H9 (cell line): ENCODE measurements at regions not wholly inside any gene's neighbourhood (a gene's known extent, or its start where the extent isn't known, plus 50 kb on each side); places are given as distances from the start of the nearest gene placed in this dataset.

ENCODE experiments used
- DNase-seq: peaks from one replicate; pipeline ENCODE4 v3.0.0-alpha.2; 2017
- H2AFZ ChIP-seq: one replicate; pipeline ENCODE4 v1.6.1; 2013; ENCODE audit warnings: mild to moderate bottlenecking, low read length, control low read depth, moderate library complexity
- H2AK5ac ChIP-seq: 2 replicates; pipeline ENCODE4 v1.6.1; 2013; ENCODE audit warnings: low read length, control low read depth, mixed read lengths; ENCODE audit not compliant: insufficient read length
- H2BK120ac ChIP-seq: one replicate; pipeline ENCODE4 v1.6.1; 2013; ENCODE audit warnings: low read depth, mild to moderate bottlenecking, low read length, control low read depth, inconsistent platforms; ENCODE audit not compliant: poor library complexity, severe bottlenecking
- H2BK12ac ChIP-seq: 2 replicates; pipeline ENCODE4 v1.6.1; 2013; ENCODE audit warnings: low read length, control low read depth, mixed read lengths, low read depth; ENCODE audit not compliant: insufficient read length
- H2BK15ac ChIP-seq: 2 replicates; pipeline ENCODE4 v1.6.1; 2013; ENCODE audit warnings: low read depth, low read length, control low read depth
- H2BK20ac ChIP-seq: one replicate; pipeline ENCODE4 v1.6.1; 2013; ENCODE audit warnings: low read depth, mild to moderate bottlenecking, low read length, control low read depth, inconsistent platforms; ENCODE audit not compliant: poor library complexity, severe bottlenecking
- H2BK5ac ChIP-seq: 2 replicates; pipeline ENCODE4 v1.6.1; 2013; ENCODE audit warnings: low read length, control low read depth, mixed read lengths; ENCODE audit not compliant: insufficient read length
- H3K14ac ChIP-seq: 2 replicates; pipeline ENCODE4 v1.6.1; 2013; ENCODE audit warnings: low read length, control low read depth; ENCODE audit not compliant: insufficient read depth
- H3K18ac ChIP-seq: 2 replicates; pipeline ENCODE4 v1.6.1; 2013; ENCODE audit warnings: low read depth, mild to moderate bottlenecking, mixed read lengths, low read length, control low read depth; ENCODE audit not compliant: insufficient read length
- H3K23ac ChIP-seq: 2 replicates; pipeline ENCODE4 v1.6.1; 2013; ENCODE audit warnings: low read length, control low read depth, mixed read lengths, low read depth; ENCODE audit not compliant: insufficient read length
- H3K23me2 ChIP-seq: 2 replicates; pipeline ENCODE4 v1.6.1; 2013; ENCODE audit warnings: low read depth, mild to moderate bottlenecking, mixed read lengths, low read length, control low read depth; ENCODE audit not compliant: insufficient read length, poor library complexity, severe bottlenecking
- H3K27ac ChIP-seq: 2 replicates; pipeline ENCODE4 v1.5.1; 2013; ENCODE audit warnings: low read length, control low read depth, mixed read lengths, low read depth; ENCODE audit not compliant: insufficient read length
- H3K27me3 ChIP-seq: 2 replicates; pipeline ENCODE4 v1.6.1; 2013; ENCODE audit warnings: low read length, control low read depth, inconsistent platforms; ENCODE audit not compliant: insufficient read depth
- H3K4ac ChIP-seq: 2 replicates; pipeline ENCODE4 v1.6.1; 2013; ENCODE audit warnings: low read depth, mild to moderate bottlenecking, control low read depth, inconsistent platforms, low read length, moderate library complexity
- H3K4me1 ChIP-seq: 2 replicates; pipeline ENCODE4 v1.6.1; 2013; ENCODE audit warnings: low read length, control low read depth, inconsistent platforms; ENCODE audit not compliant: insufficient read depth
- H3K4me2 ChIP-seq: 2 replicates; pipeline ENCODE4 v1.6.1; 2013; ENCODE audit warnings: low read length, control low read depth, mixed read lengths; ENCODE audit not compliant: insufficient read length, insufficient read depth
- H3K56ac ChIP-seq: 2 replicates; pipeline ENCODE4 v1.6.1; 2013; ENCODE audit warnings: low read depth, mild to moderate bottlenecking, mixed read lengths, low read length, control low read depth; ENCODE audit not compliant: insufficient read length
- H3K79me1 ChIP-seq: 2 replicates; pipeline ENCODE4 v1.6.1; 2013; ENCODE audit warnings: low read depth, mild to moderate bottlenecking, moderate library complexity, low read length, control low read depth, inconsistent platforms; ENCODE audit not compliant: insufficient read depth, poor library complexity, severe bottlenecking
- H3K79me2 ChIP-seq: 2 replicates; pipeline ENCODE4 v1.6.1; 2013; ENCODE audit warnings: low read length, control low read depth, inconsistent platforms; ENCODE audit not compliant: insufficient read depth
- H3K9ac ChIP-seq: 2 replicates; pipeline ENCODE4 v1.6.1; 2013; ENCODE audit warnings: low read length, control low read depth, mixed read lengths; ENCODE audit not compliant: insufficient read length; ENCODE audit errors: extremely low read depth
- H3K9me3 ChIP-seq: one replicate; pipeline ENCODE4 v1.6.1; 2013; ENCODE audit warnings: low read depth, low read length, inconsistent platforms; ENCODE audit not compliant: control insufficient read depth
- H3T11ph ChIP-seq: one replicate; pipeline ENCODE4 v1.6.1; 2013; ENCODE audit warnings: mild to moderate bottlenecking, low read length, control low read depth, inconsistent platforms
- H4K20me1 ChIP-seq: one replicate; pipeline ENCODE4 v1.6.1; 2013; ENCODE audit not compliant: control insufficient read depth, insufficient read length, insufficient read depth
- H4K5ac ChIP-seq: 2 replicates; pipeline ENCODE4 v1.6.1; 2013; ENCODE audit warnings: low read depth, mild to moderate bottlenecking, mixed read lengths, low read length, control low read depth; ENCODE audit not compliant: insufficient read length
- H4K8ac ChIP-seq: replicated peaks from 2 replicates; pipeline ENCODE4 v1.6.1; 2013; ENCODE audit warnings: low read length, control low read depth, mixed read lengths, low read depth; ENCODE audit not compliant: insufficient read length
- H4K91ac ChIP-seq: 2 replicates; pipeline ENCODE4 v1.6.1; 2013; ENCODE audit warnings: low read depth, mild to moderate bottlenecking, moderate library complexity, mixed read lengths, low read length, control low read depth; ENCODE audit not compliant: insufficient read length
- H3K27ac Mint-ChIP-seq, 3 experiments: 2 replicates in 2 of 3; 3 replicates in 1 of 3; pipeline ENCODE4 v1.8.0; 2020 to 2021; ENCODE audit warnings: mixed read lengths in 3 of 3, mild to moderate bottlenecking in 1 of 3, moderate library complexity in 1 of 3
- H3K27me3 Mint-ChIP-seq: 2 replicates; pipeline ENCODE4 v1.8.0; 2021; ENCODE audit warnings: low read depth, mild to moderate bottlenecking, moderate library complexity, mixed read lengths
- H3K36me3 Mint-ChIP-seq, 3 experiments: 2 replicates in 2 of 3; 3 replicates in 1 of 3; pipeline ENCODE4 v1.8.0; 2020 to 2021; ENCODE audit warnings: low read depth in 3 of 3, mixed read lengths in 3 of 3; ENCODE audit not compliant: insufficient read depth in 1 of 3
- H3K4me1 Mint-ChIP-seq, 2 experiments: 2 replicates each; pipeline ENCODE4 v1.8.0; 2020; ENCODE audit warnings: mixed read lengths in 2 of 2
- H3K4me3 Mint-ChIP-seq, 2 experiments: 2 replicates in 1 of 2; 3 replicates in 1 of 2; pipeline ENCODE4 v1.8.0; 2020 to 2021; ENCODE audit warnings: mild to moderate bottlenecking in 2 of 2, mixed read lengths in 2 of 2, moderate library complexity in 1 of 2
- H3K9me3 Mint-ChIP-seq, 2 experiments: 2 replicates in 1 of 2; 3 replicates in 1 of 2; pipeline ENCODE4 v1.8.0; 2020; ENCODE audit warnings: mild to moderate bottlenecking in 2 of 2, mixed read lengths in 2 of 2, moderate library complexity in 1 of 2
- WGBS: extraction: QIAGEN DNeasy Blood & Tissue Kit; methylation state at CpG from one replicate; pipeline ENCODE4 v1.1.7; 2013; ENCODE audit warnings: missing lambda C conversion rate, low lambda C conversion rate, mixed read lengths; ENCODE audit not compliant: insufficient read length; ENCODE audit errors: extremely low coverage; 5-methylcytosine and 5-hydroxymethylcytosine counted together
- TF ChIP-seq, protein P1 (sequence below): fragments of 200-600 bp; sonication (generic); conservative IDR thresholded peaks from 3 replicates; pipeline ENCODE4 v1.8.0; 2021; ENCODE audit warnings: antibody characterized with exemption, mild to moderate bottlenecking

- no peak for DNase-seq
- no peak overlapping the region for H2BK120ac ChIP-seq
- H3K9me3 ChIP-seq, result no peaks in the 10 kb centered on the region
- H3K9ac ChIP-seq, result no peak overlapping the region
- H3K4me2 ChIP-seq, result no peak overlapping the region
- peaks cover 4 to 14% (median 6%) of the 10 kb centered on the region in 3 experiments; a peak in 6 of 7 replicates for H3K36me3 Mint-ChIP-seq
- no peak overlapping the region for H3K23ac ChIP-seq
- H3K27me3 ChIP-seq, result no peaks in the 10 kb centered on the region
- H3K4ac ChIP-seq, result no peak overlapping the region
- no peak overlapping the region for H3K18ac ChIP-seq
- no peak overlapping the region for H4K8ac ChIP-seq
- H3K27me3 Mint-ChIP-seq, result peaks cover 12% of the 10 kb centered on the region
- H3K4me1 Mint-ChIP-seq, result peaks cover 6 to 13% of the 10 kb centered on the region in 2 experiments
- no peak overlapping the region for H3K27ac ChIP-seq
- H2BK12ac ChIP-seq, result no peak overlapping the region
- peaks cover 4 to 12% of the 10 kb centered on the region in 2 experiments; a peak in 4 of 5 replicates for H3K9me3 Mint-ChIP-seq
- no peak overlapping the region for H3K27ac Mint-ChIP-seq
- no peak overlapping the region for H3K14ac ChIP-seq
- no peaks in the 10 kb centered on the region for H3K4me1 ChIP-seq
- no peaks in the 10 kb centered on the region for H4K20me1 ChIP-seq
- H3T11ph ChIP-seq, result no peak overlapping the region
- H3K23me2 ChIP-seq, result no peaks in the 10 kb centered on the region
- H3K4me3 Mint-ChIP-seq, result no peak overlapping the region
- H3K79me1 ChIP-seq, result no peaks in the 10 kb centered on the region
- no peak overlapping the region for H2BK5ac ChIP-seq
- no peak overlapping the region for H2BK15ac ChIP-seq
- no peak overlapping the region for H4K91ac ChIP-seq
- H3K56ac ChIP-seq, result no peak overlapping the region
- no peaks in the 10 kb centered on the region for H3K79me2 ChIP-seq
- no peak overlapping the region for H2AK5ac ChIP-seq
- TF ChIP-seq, protein P1, sequence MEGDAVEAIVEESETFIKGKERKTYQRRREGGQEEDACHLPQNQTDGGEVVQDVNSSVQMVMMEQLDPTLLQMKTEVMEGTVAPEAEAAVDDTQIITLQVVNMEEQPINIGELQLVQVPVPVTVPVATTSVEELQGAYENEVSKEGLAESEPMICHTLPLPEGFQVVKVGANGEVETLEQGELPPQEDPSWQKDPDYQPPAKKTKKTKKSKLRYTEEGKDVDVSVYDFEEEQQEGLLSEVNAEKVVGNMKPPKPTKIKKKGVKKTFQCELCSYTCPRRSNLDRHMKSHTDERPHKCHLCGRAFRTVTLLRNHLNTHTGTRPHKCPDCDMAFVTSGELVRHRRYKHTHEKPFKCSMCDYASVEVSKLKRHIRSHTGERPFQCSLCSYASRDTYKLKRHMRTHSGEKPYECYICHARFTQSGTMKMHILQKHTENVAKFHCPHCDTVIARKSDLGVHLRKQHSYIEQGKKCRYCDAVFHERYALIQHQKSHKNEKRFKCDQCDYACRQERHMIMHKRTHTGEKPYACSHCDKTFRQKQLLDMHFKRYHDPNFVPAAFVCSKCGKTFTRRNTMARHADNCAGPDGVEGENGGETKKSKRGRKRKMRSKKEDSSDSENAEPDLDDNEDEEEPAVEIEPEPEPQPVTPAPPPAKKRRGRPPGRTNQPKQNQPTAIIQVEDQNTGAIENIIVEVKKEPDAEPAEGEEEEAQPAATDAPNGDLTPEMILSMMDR, result no peak
- H2AFZ ChIP-seq, result no peak overlapping the region
- H2BK20ac ChIP-seq, result no peak overlapping the region
- H4K5ac ChIP-seq, result no peak overlapping the region
- WGBS, result no CpG with 5 or more reads among the region's 1 CpG
These were observed 194.9 kb downstream of the ARRDC4 start for GRCh38 chr15:98155356-98155755.
